Small intestine (tissue), 7 donors: ENCODE measurements at regions not wholly inside any gene's neighbourhood (a gene's known extent, or its start where the extent isn't known, plus 50 kb on each side); places are given as distances from the start of the nearest gene placed in this dataset.

Experiments used
- DNase-seq, 2 donors: peaks; one replicate each; pipeline versions ENCODE4 v3.0.0 to v3.0.0-alpha.2; 2013
- FAIRE-seq: peaks from 2 replicates; lab custom pipeline; 2012; peaks lifted over from hg19 to GRCh38; lab: Jason Lieb, UNC
- H3K27ac ChIP-seq, 3 donors: one replicate each; pipeline ENCODE4 v1.5.1; 2013; ENCODE audit warnings: low read length in 2 of 3, mild to moderate bottlenecking in 2 of 3, control low read depth in 1 of 3, inconsistent platforms in 1 of 3, low read depth in 1 of 3, moderate library complexity in 1 of 3
- H3K27me3 ChIP-seq, 3 donors: one replicate each; pipeline ENCODE4 v1.6.1; 2013; ENCODE audit warnings: low read length in 3 of 3, inconsistent platforms in 1 of 3; ENCODE audit not compliant: control insufficient read depth in 3 of 3, insufficient read depth in 3 of 3
- H3K36me3 ChIP-seq, 3 donors: one replicate each; pipeline ENCODE4 v1.6.1; 2013; ENCODE audit warnings: low read length in 3 of 3, inconsistent platforms in 1 of 3, low read depth in 1 of 3, mild to moderate bottlenecking in 1 of 3, moderate library complexity in 1 of 3; ENCODE audit not compliant: control insufficient read depth in 3 of 3, insufficient read depth in 2 of 3
- H3K4me1 ChIP-seq, 3 donors: one replicate each; pipeline ENCODE4 v1.6.1; 2013; ENCODE audit warnings: low read length in 2 of 3, inconsistent platforms in 1 of 3, low read depth in 1 of 3, mild to moderate bottlenecking in 1 of 3, moderate library complexity in 1 of 3; ENCODE audit not compliant: control insufficient read depth in 3 of 3, insufficient read depth in 2 of 3
- H3K4me3 ChIP-seq, 3 donors: one replicate each; pipeline ENCODE4 v1.5.1; 2013; ENCODE audit warnings: low read length in 3 of 3, control low read depth in 1 of 3, inconsistent platforms in 1 of 3, low read depth in 1 of 3, mild to moderate bottlenecking in 1 of 3, moderate library complexity in 1 of 3
- H3K9me3 ChIP-seq, 2 donors: one replicate each; pipeline ENCODE4 v1.6.1; 2013; ENCODE audit warnings: low read depth in 1 of 2, low read length in 1 of 2; ENCODE audit not compliant: control insufficient read depth in 2 of 2, insufficient read depth in 1 of 2
- WGBS, 3 donors: extraction: QIAGEN DNeasy Blood & Tissue Kit; methylation state at CpG; one replicate each; pipeline ENCODE4 v1.1.7; 2013; 5-methylcytosine and 5-hydroxymethylcytosine counted together
- donor health status: healthy with polysubstance abuse.
- donor health status: control.
- donor health status: control.
- donor health status: Bipolar disorder and iron deficiency.
- donor health status: healthy.

GRCh38 chr20:5374171-5374570, 57.4 kb upstream of the PROKR2 start:
- Histone ChIP-seq H3K36me3 (no peaks in the 10 kb centered on the region), H3K27me3 (peaks cover 0 to 2% (median 0%) of the 10 kb centered on the region in 3 donors), H3K9me3 (no peaks in the 10 kb centered on the region), H3K27ac (no peak overlapping the region), H3K4me1 (no peaks in the 10 kb centered on the region), H3K4me3 (no peak overlapping the region)
- 72 to 78% (median 72%) methylated on average over 5 of the region's 5 CpGs for WGBS, 3 donors
- DNase-seq: no peak
- no peak for FAIRE-seq

- H3K27ac ChIP-seq: no peak overlapping the region
- no peak for FAIRE-seq
- H3K4me3 ChIP-seq: no peak overlapping the region
- peaks cover 0 to 2% (median 0%) of the 10 kb centered on the region in 3 donors for H3K27me3 ChIP-seq
- H3K4me1 ChIP-seq: no peaks in the 10 kb centered on the region
- H3K9me3 ChIP-seq: no peaks in the 10 kb centered on the region
- DNase-seq: no peak
- no peaks in the 10 kb centered on the region for H3K36me3 ChIP-seq
- WGBS, 3 donors: 76 to 83% (median 78%) methylated on average over 5 of the region's 5 CpGs
These were observed 55.6 kb upstream of the PROKR2 start for GRCh38 chr20:5372371-5372770.

DNA sequence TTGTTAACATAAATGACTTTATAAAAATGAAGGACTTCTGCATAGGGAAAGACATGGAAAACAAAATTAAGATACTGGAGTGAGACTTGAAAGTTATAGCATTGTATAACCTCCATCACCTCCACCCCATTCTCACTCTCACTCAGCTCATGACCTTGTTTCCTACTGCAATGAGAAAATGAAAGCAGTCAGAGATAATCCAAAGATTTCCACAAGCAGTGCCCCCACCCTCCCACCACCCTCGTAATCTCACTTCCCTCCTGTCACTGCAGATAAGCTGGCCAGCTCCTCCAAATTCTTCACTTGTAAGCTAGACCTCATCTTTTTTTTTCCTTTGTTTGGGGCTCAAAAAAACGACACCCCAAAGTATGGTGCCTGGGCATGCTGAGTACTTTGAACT, 52.9 kb upstream of the PROKR2 start:
- WGBS, 3 donors: 16 to 25% (median 18%) methylated on average over 2 of the region's 2 CpGs
- Histone ChIP-seq H3K27ac (no peak overlapping the region), H3K27me3 (no peaks in the 10 kb centered on the region), H3K36me3 (no peaks in the 10 kb centered on the region), H3K4me3 (no peak overlapping the region), H3K9me3 (peaks cover 0 to 2% of the 10 kb centered on the region in 2 donors), H3K4me1 (no peaks in the 10 kb centered on the region)
- FAIRE-seq (no peak), DNase-seq (no peak)
